Gastrocnemius medialis (tissue), 4 donors: ENCODE measurements at regions not wholly inside any gene's neighbourhood (a gene's known extent, or its start where the extent isn't known, plus 50 kb on each side); places are given as distances from the start of the nearest gene placed in this dataset.
A peak's percentile ranks its signal among the peaks of the same experiment; 100 is the strongest.
"Not testable (repeated sequence)": the region's sequence is repeated elsewhere in the genome, so short reads cannot be mapped to it uniquely, and the experiment has no call there.

Experiments
- ATAC-seq, 2 donors: fragments of 150-250 bp; one replicate each; pipeline ENCODE4 v1.9.1; 2016
- DNase-seq, 2 donors: peaks; one replicate each; pipeline ENCODE4 v3.0.0-alpha.2; 2019
- H3K27ac ChIP-seq, 4 donors: fragments of 200-600 bp; sonication (generic); 1 replicate in 1 of 4; 2 replicates in 3 of 4; pipeline ENCODE4 v1.5.1; 2016 to 2018; ENCODE audit warnings: mild to moderate bottlenecking in 2 of 4, moderate library complexity in 1 of 4
- H3K27me3 ChIP-seq, 3 donors: fragments of 200-600 bp; sonication (generic) in 2 of 3; 1 replicate in 1 of 3; 2 replicates in 2 of 3; pipeline versions ENCODE4 v1.5.1 to v1.6.0; 2016 to 2019; ENCODE audit warnings: mild to moderate bottlenecking in 1 of 3, moderate library complexity in 1 of 3
- H3K36me3 ChIP-seq, 2 donors: fragments of 200-600 bp; sonication (generic) in 1 of 2; one replicate each; pipeline ENCODE4 v1.5.1; 2017 to 2018
- H3K4me1 ChIP-seq, 2 donors: fragments of 200-600 bp; sonication (generic) in 1 of 2; one replicate each; pipeline ENCODE4 v1.5.1; 2016 to 2017; ENCODE audit warnings: mild to moderate bottlenecking in 2 of 2
- H3K4me3 ChIP-seq, 4 donors: fragments of 200-600 bp; sonication (generic) in 3 of 4; 1 replicate in 1 of 4; 2 replicates in 3 of 4; pipeline ENCODE4 v1.5.1; 2016 to 2019; ENCODE audit warnings: mild to moderate bottlenecking in 2 of 4
- H3K9me3 ChIP-seq, 3 donors: fragments of 200-600 bp; sonication (generic) in 2 of 3; 1 replicate in 1 of 3; 2 replicates in 2 of 3; pipeline ENCODE4 v1.5.1; 2016 to 2019
- in situ Hi-C, 4 donors: fragments of 200-750 bp; cut with MboI; loops; one replicate each; pipeline versions ENCODE4 v1.15.0 to v1.8.0; 2017; ENCODE audit warnings: low sequenced_read_pairs in 4 of 4
- intact Hi-C: fragments of 100-400 bp; cut with DNase I; formaldehyde crosslinking; loops from one replicate; pipeline ENCODE4 v1.15.1; 2023; ENCODE audit warnings: low total_unique reads

DNA sequence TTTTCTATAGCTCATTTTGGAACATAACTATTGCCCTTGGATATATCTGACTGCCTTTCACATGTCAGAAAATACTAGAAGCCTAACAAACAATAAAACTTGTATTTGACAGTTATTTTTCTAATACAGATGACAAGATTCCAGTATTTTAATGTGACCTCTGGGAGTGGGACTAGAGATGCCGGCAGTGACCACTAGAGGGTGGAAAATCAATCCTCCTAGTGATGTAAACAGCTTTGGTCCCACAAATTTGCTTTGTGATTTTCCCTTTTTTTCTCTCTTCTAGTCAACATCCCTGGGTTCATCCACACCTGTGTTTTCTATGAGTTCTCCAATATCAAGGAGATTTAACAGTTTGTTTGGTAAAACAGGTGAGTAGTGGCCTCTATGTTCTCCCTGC, 615.1 kb downstream of the SPATA31A6 start:
- H3K27ac ChIP-seq, H3K9me3 ChIP-seq, DNase-seq, intact Hi-C loops, in situ Hi-C loops, ATAC-seq, H3K4me1 ChIP-seq, H3K36me3 ChIP-seq, H3K27me3 ChIP-seq, H3K4me3 ChIP-seq: not testable (repeated sequence)

- H3K27ac ChIP-seq, H3K4me3 ChIP-seq, H3K27me3 ChIP-seq, H3K9me3 ChIP-seq, in situ Hi-C loops, H3K4me1 ChIP-seq, H3K36me3 ChIP-seq, intact Hi-C loops: not testable (repeated sequence)
- ATAC-seq = peak in 1 of 2 donors; percentile 44
- peak in 1 of 2 donors; percentile 23 for DNase-seq
Measured at GRCh38 chr9:42802716-42803115, 619.3 kb downstream of the SPATA31A6 start.

DNA sequence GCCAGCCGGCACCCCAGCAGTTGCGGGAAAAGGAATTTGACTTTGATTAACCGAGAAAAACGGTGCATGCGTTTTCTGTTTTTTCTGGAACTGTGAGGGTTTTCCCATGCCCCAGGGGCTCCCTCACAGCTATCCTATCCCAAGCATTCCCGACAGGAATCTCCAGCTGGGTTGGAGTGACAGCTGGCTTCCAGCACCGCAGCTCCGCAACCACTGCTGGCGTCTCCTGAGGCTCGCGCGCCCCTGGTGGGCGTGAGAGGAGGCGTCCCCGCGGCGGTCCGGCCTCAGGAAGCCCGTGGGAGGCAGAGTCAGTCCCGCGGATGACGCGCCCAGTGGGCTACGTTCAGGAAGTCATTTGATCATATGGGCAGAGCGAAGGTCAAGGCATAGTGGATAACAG, 623.2 kb downstream of the SPATA31A6 start:
- intact Hi-C loops, H3K36me3 ChIP-seq, ATAC-seq, H3K27me3 ChIP-seq, DNase-seq, in situ Hi-C loops, H3K27ac ChIP-seq, H3K4me3 ChIP-seq, H3K4me1 ChIP-seq, H3K9me3 ChIP-seq: not testable (repeated sequence)

DNA sequence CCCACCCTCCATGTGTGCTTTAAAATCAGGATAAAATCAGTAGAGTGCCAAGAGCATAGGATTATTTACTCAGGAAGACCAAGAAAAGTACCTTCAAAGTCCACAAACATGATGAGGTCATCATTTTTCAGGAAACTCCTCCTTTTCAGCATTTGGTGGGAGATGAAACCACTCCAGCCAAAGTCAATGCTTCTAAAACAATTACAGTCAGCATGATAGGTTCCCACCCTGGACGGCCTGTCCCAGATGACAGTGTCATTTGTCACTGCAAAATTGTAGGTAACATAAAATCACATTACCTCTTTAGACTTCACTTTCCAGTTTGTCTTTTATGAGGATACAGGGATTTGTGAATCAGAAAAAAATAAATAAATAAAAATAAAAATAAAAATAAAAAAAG, 638.0 kb downstream of the SPATA31A6 start:
- in situ Hi-C loops, DNase-seq, ATAC-seq, H3K36me3 ChIP-seq, H3K27me3 ChIP-seq, H3K27ac ChIP-seq, H3K4me3 ChIP-seq, H3K9me3 ChIP-seq, H3K4me1 ChIP-seq, intact Hi-C loops: not testable (repeated sequence)

DNA sequence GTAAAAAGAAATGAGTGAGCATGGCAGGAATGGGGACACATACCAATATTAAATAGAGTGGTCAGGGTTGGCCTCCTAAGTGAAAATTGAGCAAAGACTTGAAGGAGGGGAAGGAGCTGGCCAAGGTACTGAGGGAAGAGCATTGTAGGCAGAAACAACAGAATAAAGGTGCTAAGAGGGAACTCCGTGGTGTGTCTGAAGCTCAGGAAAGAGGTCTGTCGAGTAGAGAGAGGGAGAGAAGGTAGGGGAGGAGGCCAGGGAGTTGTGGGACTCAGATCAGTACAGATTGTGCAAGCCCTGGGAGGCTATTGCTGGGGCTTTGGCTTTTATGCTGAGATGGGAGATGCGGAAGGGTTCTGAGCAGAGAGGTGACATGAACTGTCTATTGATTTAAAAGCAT, 664.7 kb downstream of the SPATA31A6 start:
- H3K36me3 ChIP-seq, H3K4me1 ChIP-seq, in situ Hi-C loops, H3K4me3 ChIP-seq, DNase-seq, intact Hi-C loops, H3K9me3 ChIP-seq, ATAC-seq, H3K27me3 ChIP-seq, H3K27ac ChIP-seq: not testable (repeated sequence)

GRCh38 chr9:42850896-42851693, 667.6 kb downstream of the SPATA31A6 start:
- H3K4me3 ChIP-seq, H3K9me3 ChIP-seq, H3K27ac ChIP-seq, in situ Hi-C loops, intact Hi-C loops, ATAC-seq, H3K4me1 ChIP-seq, H3K27me3 ChIP-seq, H3K36me3 ChIP-seq, DNase-seq: not testable (repeated sequence)

- H3K4me3 ChIP-seq, DNase-seq, H3K27me3 ChIP-seq, H3K36me3 ChIP-seq, in situ Hi-C loops, H3K9me3 ChIP-seq, H3K27ac ChIP-seq, intact Hi-C loops, H3K4me1 ChIP-seq, ATAC-seq: not testable (repeated sequence)
Measured at GRCh38 chr9:42851701-42852100, 668.2 kb downstream of the SPATA31A6 start.

DNA sequence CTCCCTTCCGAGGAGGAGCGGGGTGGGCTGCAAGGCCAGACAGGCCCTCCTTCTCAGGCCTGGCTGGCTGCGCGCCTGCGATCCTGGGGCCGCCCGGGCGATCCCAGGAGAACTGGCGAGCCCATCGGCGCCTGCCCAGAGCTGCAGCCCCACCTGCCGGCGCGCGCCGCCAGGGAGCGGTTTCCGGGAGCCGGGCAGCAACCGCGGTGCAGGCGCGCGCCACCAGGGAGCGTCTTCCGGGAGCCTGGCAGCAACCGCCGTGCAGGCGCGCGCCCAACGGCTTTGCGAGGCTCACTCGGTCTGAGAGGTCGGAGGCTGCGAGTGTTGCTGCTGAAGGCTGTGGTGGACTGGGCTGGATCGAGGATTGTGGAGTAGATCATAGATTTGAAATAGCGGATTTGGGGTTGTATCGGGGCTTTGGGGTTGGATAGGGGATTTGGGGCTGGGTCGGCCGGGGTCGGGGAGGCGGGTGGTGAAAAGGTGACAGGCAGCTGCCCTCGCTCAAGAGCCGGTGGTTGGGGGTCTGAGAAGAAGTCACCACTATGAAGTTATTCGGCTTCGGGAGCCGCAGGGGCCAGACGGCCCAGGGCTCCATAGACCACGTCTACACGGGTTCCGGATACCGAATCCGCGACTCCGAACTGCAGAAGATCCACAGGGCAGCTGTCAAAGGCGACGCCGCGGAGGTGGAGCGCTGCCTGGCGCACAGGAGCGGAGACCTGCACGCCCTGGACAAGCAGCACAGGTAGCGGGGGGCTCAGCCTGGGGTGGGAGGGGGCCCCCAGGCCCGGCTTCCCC, 668.9 kb downstream of the SPATA31A6 start:
- intact Hi-C loops, DNase-seq, H3K27me3 ChIP-seq, H3K36me3 ChIP-seq, H3K4me1 ChIP-seq, H3K9me3 ChIP-seq, H3K27ac ChIP-seq, in situ Hi-C loops, ATAC-seq: not testable (repeated sequence)
- H3K4me3 ChIP-seq = peak overlapping the region in 2 of 4 donors; percentile 17 to 24

DNA sequence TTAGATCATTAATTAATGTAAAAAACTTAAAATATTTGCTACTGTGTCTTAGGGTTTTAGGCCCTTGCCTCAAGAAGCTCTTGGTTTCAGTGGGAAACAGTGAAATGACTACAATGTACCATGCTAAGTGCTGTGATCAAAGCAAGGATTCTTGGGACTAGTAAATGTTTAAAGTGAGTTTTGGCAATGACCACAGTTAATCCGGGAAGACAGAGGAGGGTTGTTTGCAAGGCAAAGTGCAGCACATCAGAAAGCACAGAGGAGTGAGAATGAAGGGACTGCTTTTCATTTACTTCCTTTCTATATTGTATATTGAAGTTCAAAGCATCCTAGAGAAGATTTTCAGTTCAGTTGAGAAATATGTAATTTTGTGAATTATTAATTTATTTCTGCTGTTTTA, 676.7 kb downstream of the SPATA31A6 start:
- in situ Hi-C loops, intact Hi-C loops: not testable (repeated sequence)

GRCh38 chr9:42862465-42862864, 679.0 kb downstream of the SPATA31A6 start:
- in situ Hi-C loops, H3K36me3 ChIP-seq, H3K27ac ChIP-seq, H3K27me3 ChIP-seq, H3K4me3 ChIP-seq, intact Hi-C loops, H3K9me3 ChIP-seq, H3K4me1 ChIP-seq, DNase-seq, ATAC-seq: not testable (repeated sequence)

More for the DNA sequence above, 676.7 kb downstream of the SPATA31A6 start:
- H3K4me3 ChIP-seq, DNase-seq, ATAC-seq, H3K36me3 ChIP-seq, H3K27me3 ChIP-seq, H3K9me3 ChIP-seq, H3K27ac ChIP-seq, H3K4me1 ChIP-seq: not testable (repeated sequence)
